ENCODE measurements at regions not wholly inside any gene's neighbourhood (a gene's known extent, or its start where the extent isn't known, plus 50 kb on each side); places are given as distances from the start of the nearest gene placed in this dataset.

- TF ChIP-seq CTCF (IDR thresholded peaks at IDR 0.05; ENCODE audit: low read length) = no peak
- no peak for TF ChIP-seq EZH2 (IDR thresholded peaks at IDR 0.05; ENCODE audit: borderline replicate concordance, low read length)
Measured at GRCh38 chr5:158565017-158565789, 534.5 kb downstream of the EBF1 start.
